SK-N-SH (cell line): ENCODE measurements at regions not wholly inside any gene's neighbourhood (a gene's known extent, or its start where the extent isn't known, plus 50 kb on each side); places are given as distances from the start of the nearest gene placed in this dataset.

Experiments used
- CTCF ChIA-PET: fragments of 300-600, 350-600 bp; formaldehyde crosslinking; extraction: SDS; loops from one replicate; lab custom pipeline; 2021; lab: Yijun Ruan, JAX
- POLR2A ChIA-PET: fragments of 350-600 bp; sonication (Branson Sonifier 250); formaldehyde crosslinking; extraction: SDS; loops from one replicate; lab custom pipeline; 2020; ENCODE audit warnings: antibody characterized with exemption, inconsistent platforms; lab: Yijun Ruan, JAX
- DNase-seq: peaks from one replicate; pipeline ENCODE4 v3.0.0; 2012
- H2AFZ ChIP-seq: fragments of 200-600 bp; sonication (generic); 2 replicates; pipeline ENCODE4 v1.8.1; 2016; ENCODE audit warnings: antibody characterized with exemption, mild to moderate bottlenecking, low read depth
- H3F3A ChIP-seq: fragments of 200-600 bp; sonication (generic); replicated peaks from 2 replicates; pipeline ENCODE3; 2016; ENCODE audit warnings: antibody characterized with exemption, mild to moderate bottlenecking; ENCODE audit not compliant: insufficient read depth
- H3K27ac ChIP-seq, 2 experiments: fragments of 200-500 bp in 1 of 2; fragments of 200-600 bp in 1 of 2; sonication (Bioruptor generic) in 1 of 2; sonication (generic), shearing (Covaris generic) in 1 of 2; 2 replicates each; pipeline versions ENCODE4 v1.5.1 to v1.6.1; 2014 to 2016; ENCODE audit warnings: low read depth in 2 of 2, inconsistent platforms in 1 of 2, low read length in 1 of 2, mild to moderate bottlenecking in 1 of 2, mixed read lengths in 1 of 2
- H3K27me3 ChIP-seq: fragments of 200-600 bp; sonication (generic), shearing (Covaris generic); 2 replicates; pipeline ENCODE4 v1.6.1; 2016; ENCODE audit warnings: mixed run types; ENCODE audit not compliant: insufficient read depth
- H3K36me3 ChIP-seq, 2 experiments: fragments of 200-500 bp in 1 of 2; fragments of 200-600 bp in 1 of 2; sonication (Bioruptor generic) in 1 of 2; sonication (generic) in 1 of 2; replicated peaks in 1 of 2; 2 replicates each; pipeline versions ENCODE3 to v1.5.1; 2014 to 2016; ENCODE audit warnings: low read length in 1 of 2, mild to moderate bottlenecking in 1 of 2; ENCODE audit not compliant: insufficient read depth in 2 of 2, control insufficient read depth in 1 of 2
- H3K4me1 ChIP-seq, 2 experiments: fragments of 200-500 bp in 1 of 2; fragments of 200-600 bp in 1 of 2; sonication (Bioruptor generic) in 1 of 2; sonication (generic), shearing (Covaris generic) in 1 of 2; 2 replicates each; pipeline versions ENCODE4 v1.5.1 to v1.6.1; 2014 to 2016; ENCODE audit warnings: low read depth in 1 of 2, low read length in 1 of 2, mixed run types in 1 of 2; ENCODE audit not compliant: insufficient read depth in 2 of 2, control insufficient read depth in 1 of 2
- H3K4me2 ChIP-seq: fragments of 200-600 bp; sonication (generic), shearing (Covaris generic); 2 replicates; pipeline ENCODE4 v1.6.1; 2017; ENCODE audit warnings: mixed run types
- H3K4me3 ChIP-seq, 2 experiments: fragments of 200-500 bp in 1 of 2; fragments of 200-600 bp in 1 of 2; sonication (Bioruptor generic) in 1 of 2; sonication (generic), shearing (Covaris generic) in 1 of 2; 2 replicates each; pipeline versions ENCODE4 v1.5.1 to v1.8.1; 2014 to 2016; ENCODE audit warnings: low read depth in 2 of 2, inconsistent platforms in 1 of 2, low read length in 1 of 2, mild to moderate bottlenecking in 1 of 2, mixed read lengths in 1 of 2, moderate library complexity in 1 of 2
- H3K79me2 ChIP-seq: fragments of 200-600 bp; sonication (generic); 2 replicates; pipeline ENCODE4 v1.8.1; 2017; ENCODE audit warnings: mild to moderate bottlenecking; ENCODE audit not compliant: insufficient read depth
- H3K9ac ChIP-seq: fragments of 200-600 bp; sonication (generic); 2 replicates; pipeline ENCODE4 v1.6.1; 2017; ENCODE audit warnings: mixed run types
- H3K9me2 ChIP-seq: fragments of 200-600 bp; sonication (generic); 2 replicates; pipeline ENCODE4 v1.6.1; 2017; ENCODE audit warnings: mixed run types
- H3K9me3 ChIP-seq: fragments of 200-600 bp; sonication (generic); 2 replicates; pipeline ENCODE4 v1.6.1; 2017; ENCODE audit warnings: mixed run types, mild to moderate bottlenecking, moderate library complexity
- H4K20me1 ChIP-seq: fragments of 200-600 bp; sonication (generic); 2 replicates; pipeline ENCODE4 v1.6.1; 2017; ENCODE audit warnings: mild to moderate bottlenecking, mixed run types; ENCODE audit not compliant: insufficient read depth
- EP300 ChIP-seq, 2 experiments: IDR thresholded peaks; 2 replicates each; pipeline versions ENCODE4 v1.4.0 to v1.6.1; 2012; ENCODE audit warnings: borderline replicate concordance in 1 of 2, low read depth in 1 of 2, low read length in 1 of 2
- FOSL2 ChIP-seq: IDR thresholded peaks from 2 replicates; pipeline ENCODE4 v1.4.0; 2012; ENCODE audit warnings: low read depth, mild to moderate bottlenecking, moderate library complexity, borderline replicate concordance
- SIN3A ChIP-seq: IDR thresholded peaks from 2 replicates; pipeline ENCODE4 v1.6.1; 2012; ENCODE audit warnings: low read depth, mild to moderate bottlenecking, low read length, moderate library complexity, borderline replicate concordance
- YY1 ChIP-seq: IDR thresholded peaks from 2 replicates; pipeline ENCODE4 v1.4.0; 2012; ENCODE audit warnings: low read depth, mild to moderate bottlenecking
- WGBS: methylation state at CpG from one replicate; pipeline ENCODE4 v1.1.6; 2017; ENCODE audit warnings: low lambda C conversion rate; 5-methylcytosine and 5-hydroxymethylcytosine counted together
- TF ChIP-seq, protein P1 (sequence below): fragments of 200-600 bp; sonication (generic); IDR thresholded peaks from 2 replicates; pipeline ENCODE4 v1.6.1; 2017; ENCODE audit warnings: antibody characterized with exemption, mild to moderate bottlenecking, moderate library complexity
- TF ChIP-seq, protein P2 (sequence below): IDR thresholded peaks from 2 replicates; pipeline ENCODE4 v1.4.0; 2012; ENCODE audit warnings: low read depth, borderline replicate concordance
- TF ChIP-seq, protein P3 (sequence below): IDR thresholded peaks from 2 replicates; pipeline ENCODE4 v1.6.1; 2012; ENCODE audit warnings: mild to moderate bottlenecking, low read depth, low read length, moderate library complexity
- TF ChIP-seq, protein P4 (sequence below): IDR thresholded peaks from 2 replicates; pipeline ENCODE4 v1.4.0; 2012; ENCODE audit warnings: low read depth

DNA sequence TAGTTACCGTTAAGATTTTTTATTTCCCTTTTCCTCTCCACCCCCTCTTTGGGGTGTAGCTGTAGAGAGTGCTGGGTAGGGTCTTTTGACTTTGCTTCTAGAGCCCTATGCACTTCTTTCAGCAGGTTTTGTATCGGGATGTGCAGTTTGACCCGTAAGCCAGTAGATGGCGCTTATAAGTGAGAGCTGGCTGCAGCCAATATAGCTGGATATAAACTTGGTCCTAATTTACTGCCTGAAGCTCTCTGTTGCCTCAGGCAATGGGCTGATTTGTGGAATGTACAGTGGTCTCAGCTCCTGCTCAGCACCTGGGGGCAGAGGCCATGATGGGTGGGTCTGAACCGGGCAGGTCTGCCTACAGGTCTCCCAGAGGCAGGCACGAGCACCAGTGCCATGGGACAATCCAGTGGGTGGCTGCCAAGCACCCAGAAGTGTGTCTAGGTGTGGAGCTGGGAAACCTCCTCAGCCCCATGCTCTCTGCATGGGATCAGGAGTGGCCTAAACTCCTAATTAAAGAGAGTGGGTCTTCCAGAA, 146.5 kb downstream of the SPANXN1 start:
- Histone ChIP-seq H3K27me3 (no peaks in the 10 kb centered on the region), H4K20me1 (no peaks in the 10 kb centered on the region), H3K36me3 (no peaks in the 10 kb centered on the region), H3K9me2 (no peaks in the 10 kb centered on the region), H3K9ac (no peak overlapping the region), H2AFZ (no peak overlapping the region), H3K27ac (no peak overlapping the region), H3K4me2 (no peak overlapping the region), H3K4me1 (no peaks in the 10 kb centered on the region), H3K9me3 (no peaks in the 10 kb centered on the region), H3K4me3 (no peak overlapping the region), H3F3A (no peaks in the 10 kb centered on the region), H3K79me2 (no peaks in the 10 kb centered on the region)
- TF ChIP-seq, protein P1, sequence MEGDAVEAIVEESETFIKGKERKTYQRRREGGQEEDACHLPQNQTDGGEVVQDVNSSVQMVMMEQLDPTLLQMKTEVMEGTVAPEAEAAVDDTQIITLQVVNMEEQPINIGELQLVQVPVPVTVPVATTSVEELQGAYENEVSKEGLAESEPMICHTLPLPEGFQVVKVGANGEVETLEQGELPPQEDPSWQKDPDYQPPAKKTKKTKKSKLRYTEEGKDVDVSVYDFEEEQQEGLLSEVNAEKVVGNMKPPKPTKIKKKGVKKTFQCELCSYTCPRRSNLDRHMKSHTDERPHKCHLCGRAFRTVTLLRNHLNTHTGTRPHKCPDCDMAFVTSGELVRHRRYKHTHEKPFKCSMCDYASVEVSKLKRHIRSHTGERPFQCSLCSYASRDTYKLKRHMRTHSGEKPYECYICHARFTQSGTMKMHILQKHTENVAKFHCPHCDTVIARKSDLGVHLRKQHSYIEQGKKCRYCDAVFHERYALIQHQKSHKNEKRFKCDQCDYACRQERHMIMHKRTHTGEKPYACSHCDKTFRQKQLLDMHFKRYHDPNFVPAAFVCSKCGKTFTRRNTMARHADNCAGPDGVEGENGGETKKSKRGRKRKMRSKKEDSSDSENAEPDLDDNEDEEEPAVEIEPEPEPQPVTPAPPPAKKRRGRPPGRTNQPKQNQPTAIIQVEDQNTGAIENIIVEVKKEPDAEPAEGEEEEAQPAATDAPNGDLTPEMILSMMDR, result peak; percentile 53
- TF ChIP-seq, protein P2, sequence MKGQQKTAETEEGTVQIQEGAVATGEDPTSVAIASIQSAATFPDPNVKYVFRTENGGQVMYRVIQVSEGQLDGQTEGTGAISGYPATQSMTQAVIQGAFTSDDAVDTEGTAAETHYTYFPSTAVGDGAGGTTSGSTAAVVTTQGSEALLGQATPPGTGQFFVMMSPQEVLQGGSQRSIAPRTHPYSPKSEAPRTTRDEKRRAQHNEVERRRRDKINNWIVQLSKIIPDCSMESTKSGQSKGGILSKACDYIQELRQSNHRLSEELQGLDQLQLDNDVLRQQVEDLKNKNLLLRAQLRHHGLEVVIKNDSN, result no peak
- POLR2A ChIA-PET, result no interaction called here
- 4% methylated on average over 5 of the region's 6 CpGs for WGBS
- CTCF ChIA-PET, result interaction anchor here (0.7 to 2.0 kb wide), 5 partner anchors 9 to 66 kb away, joined by 3 to 8 read pairs (median 3); no protein-coding TSS in a partner anchor
- peak; percentile 6 for DNase-seq

DNA sequence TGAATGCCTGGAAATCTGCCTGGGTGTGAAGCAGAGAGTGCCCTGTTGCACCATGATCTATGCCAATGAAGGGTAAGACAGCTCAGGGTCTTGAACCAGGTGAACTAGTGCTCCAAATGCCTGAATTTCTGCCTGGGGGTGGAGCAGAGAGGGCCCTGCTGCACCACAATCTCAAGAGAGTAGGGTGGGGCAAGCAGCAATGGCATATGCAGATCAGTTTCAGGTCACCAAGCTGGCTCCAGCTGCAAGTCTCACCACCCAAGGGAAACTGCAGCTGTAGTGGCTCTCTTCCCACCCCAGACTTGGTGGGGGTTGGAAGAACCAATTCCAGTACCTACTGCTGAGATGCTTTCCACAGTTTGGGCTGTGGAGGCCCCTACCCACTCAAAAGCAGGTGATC, 147.0 kb downstream of the SPANXN1 start:
- no peaks in the 10 kb centered on the region for H3K27me3 ChIP-seq
- H3K4me1 ChIP-seq, result no peaks in the 10 kb centered on the region
- H3K4me3 ChIP-seq, result no peak overlapping the region
- no peaks in the 10 kb centered on the region for H3K9me2 ChIP-seq
- no peak overlapping the region for H3K27ac ChIP-seq
- TF ChIP-seq, protein P3, sequence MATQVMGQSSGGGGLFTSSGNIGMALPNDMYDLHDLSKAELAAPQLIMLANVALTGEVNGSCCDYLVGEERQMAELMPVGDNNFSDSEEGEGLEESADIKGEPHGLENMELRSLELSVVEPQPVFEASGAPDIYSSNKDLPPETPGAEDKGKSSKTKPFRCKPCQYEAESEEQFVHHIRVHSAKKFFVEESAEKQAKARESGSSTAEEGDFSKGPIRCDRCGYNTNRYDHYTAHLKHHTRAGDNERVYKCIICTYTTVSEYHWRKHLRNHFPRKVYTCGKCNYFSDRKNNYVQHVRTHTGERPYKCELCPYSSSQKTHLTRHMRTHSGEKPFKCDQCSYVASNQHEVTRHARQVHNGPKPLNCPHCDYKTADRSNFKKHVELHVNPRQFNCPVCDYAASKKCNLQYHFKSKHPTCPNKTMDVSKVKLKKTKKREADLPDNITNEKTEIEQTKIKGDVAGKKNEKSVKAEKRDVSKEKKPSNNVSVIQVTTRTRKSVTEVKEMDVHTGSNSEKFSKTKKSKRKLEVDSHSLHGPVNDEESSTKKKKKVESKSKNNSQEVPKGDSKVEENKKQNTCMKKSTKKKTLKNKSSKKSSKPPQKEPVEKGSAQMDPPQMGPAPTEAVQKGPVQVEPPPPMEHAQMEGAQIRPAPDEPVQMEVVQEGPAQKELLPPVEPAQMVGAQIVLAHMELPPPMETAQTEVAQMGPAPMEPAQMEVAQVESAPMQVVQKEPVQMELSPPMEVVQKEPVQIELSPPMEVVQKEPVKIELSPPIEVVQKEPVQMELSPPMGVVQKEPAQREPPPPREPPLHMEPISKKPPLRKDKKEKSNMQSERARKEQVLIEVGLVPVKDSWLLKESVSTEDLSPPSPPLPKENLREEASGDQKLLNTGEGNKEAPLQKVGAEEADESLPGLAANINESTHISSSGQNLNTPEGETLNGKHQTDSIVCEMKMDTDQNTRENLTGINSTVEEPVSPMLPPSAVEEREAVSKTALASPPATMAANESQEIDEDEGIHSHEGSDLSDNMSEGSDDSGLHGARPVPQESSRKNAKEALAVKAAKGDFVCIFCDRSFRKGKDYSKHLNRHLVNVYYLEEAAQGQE, result no peak
- TF ChIP-seq EP300 (IDR thresholded peaks at IDR 0.05; ENCODE audit: borderline replicate concordance in 1 of 2, low read depth in 1 of 2, low read length in 1 of 2) (no peak), YY1 (no peak), SIN3A (no peak), FOSL2 (no peak)
- TF ChIP-seq, protein P4, sequence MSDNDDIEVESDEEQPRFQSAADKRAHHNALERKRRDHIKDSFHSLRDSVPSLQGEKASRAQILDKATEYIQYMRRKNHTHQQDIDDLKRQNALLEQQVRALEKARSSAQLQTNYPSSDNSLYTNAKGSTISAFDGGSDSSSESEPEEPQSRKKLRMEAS, result no peak
- TF ChIP-seq, all 33 proteins: peak for 0
- no peak for DNase-seq
- POLR2A ChIA-PET, result no interaction called here
- Histone ChIP-seq H3F3A (no peaks in the 10 kb centered on the region), H3K79me2 (no peaks in the 10 kb centered on the region), H3K9ac (no peak overlapping the region), H2AFZ (no peak overlapping the region), H3K9me3 (no peaks in the 10 kb centered on the region), H3K36me3 (no peaks in the 10 kb centered on the region), H4K20me1 (no peaks in the 10 kb centered on the region), H3K4me2 (no peak overlapping the region)
- CTCF ChIA-PET, result interaction anchor here (0.7 to 2.0 kb wide), 5 partner anchors 9 to 66 kb away, joined by 3 to 8 read pairs (median 3); no protein-coding TSS in a partner anchor
